ENCODE measurements at regions not wholly inside any gene's neighbourhood (a gene's known extent, or its start where the extent isn't known, plus 50 kb on each side); places are given as distances from the start of the nearest gene placed in this dataset.

GRCh38 chr13:33535061-33535460 is 249.5 kb upstream of the STARD13 start:
- TF ChIP-seq CTCF (IDR thresholded peaks at IDR 0.05; ENCODE audit: low read depth, low read length), result no peak
- TF ChIP-seq EZH2phosphoT487 (IDR thresholded peaks at IDR 0.05; ENCODE audit: low read depth), result no peak
- peak overlapping the region; percentile 38 for H3K4me2 ChIP-seq (ENCODE audit: low read length)
- 0 out of 2 replicates have a peak overlapping the region, but pooled peaks have one; percentile 10 for H2AFZ ChIP-seq (ENCODE audit: low read depth, low read length)
- H3K27me3 ChIP-seq (ENCODE audit: low read depth, low read length), result no peaks in the 10 kb centered on the region
- H3K9ac ChIP-seq (ENCODE audit: low read length), result no peak overlapping the region
- no peaks in the 10 kb centered on the region for H3K36me3 ChIP-seq (replicated peaks; ENCODE audit: low read depth, low read length)
- H3K27ac ChIP-seq (ENCODE audit: low read length), result no peak overlapping the region
- no peak overlapping the region for H3K4me3 ChIP-seq (ENCODE audit: low read length)
- no peaks in the 10 kb centered on the region for H4K20me1 ChIP-seq (ENCODE audit: insufficient read depth, low read length)
- H3K4me1 ChIP-seq (ENCODE audit: low read length), result peaks cover 17% of the 10 kb centered on the region
- H3K79me2 ChIP-seq (ENCODE audit: low read length), result no peaks in the 10 kb centered on the region
- no peaks in the 10 kb centered on the region for H3K9me3 ChIP-seq (ENCODE audit: insufficient read depth, low read length)

GRCh38 chr13:33536601-33537000 is 251.0 kb upstream of the STARD13 start:
- TF ChIP-seq EZH2phosphoT487 (IDR thresholded peaks at IDR 0.05; ENCODE audit: low read depth), result no peak
- TF ChIP-seq CTCF (IDR thresholded peaks at IDR 0.05; ENCODE audit: low read depth, low read length), result no peak
- no peaks in the 10 kb centered on the region for H3K36me3 ChIP-seq (replicated peaks; ENCODE audit: low read depth, low read length)
- H3K9me3 ChIP-seq (ENCODE audit: insufficient read depth, low read length), result no peaks in the 10 kb centered on the region
- H3K4me3 ChIP-seq (ENCODE audit: low read length), result no peak overlapping the region
- H3K27me3 ChIP-seq (ENCODE audit: low read depth, low read length), result no peaks in the 10 kb centered on the region
- H3K27ac ChIP-seq (ENCODE audit: low read length), result no peak overlapping the region
- H2AFZ ChIP-seq (ENCODE audit: low read depth, low read length), result no peak overlapping the region
- H4K20me1 ChIP-seq (ENCODE audit: insufficient read depth, low read length), result no peaks in the 10 kb centered on the region
- H3K79me2 ChIP-seq (ENCODE audit: low read length), result no peaks in the 10 kb centered on the region
- H3K4me2 ChIP-seq (ENCODE audit: low read length), result no peak overlapping the region
- no peak overlapping the region for H3K9ac ChIP-seq (ENCODE audit: low read length)
- H3K4me1 ChIP-seq (ENCODE audit: low read length), result peaks cover 21% of the 10 kb centered on the region

- Histone ChIP-seq H3K36me3 (replicated peaks; ENCODE audit: low read depth, low read length) (no peaks in the 10 kb centered on the region), H3K4me1 (ENCODE audit: low read length) (peaks cover 24% of the 10 kb centered on the region), H3K27me3 (ENCODE audit: low read depth, low read length) (no peaks in the 10 kb centered on the region), H2AFZ (ENCODE audit: low read depth, low read length) (no peak overlapping the region), H4K20me1 (ENCODE audit: insufficient read depth, low read length) (no peaks in the 10 kb centered on the region), H3K4me3 (ENCODE audit: low read length) (no peak overlapping the region), H3K9ac (ENCODE audit: low read length) (no peak overlapping the region), H3K79me2 (ENCODE audit: low read length) (no peaks in the 10 kb centered on the region), H3K4me2 (ENCODE audit: low read length) (no peak overlapping the region), H3K9me3 (ENCODE audit: insufficient read depth, low read length) (no peaks in the 10 kb centered on the region), H3K27ac (ENCODE audit: low read length) (no peak overlapping the region)
- TF ChIP-seq EZH2phosphoT487 (IDR thresholded peaks at IDR 0.05; ENCODE audit: low read depth), result no peak
- no peak for TF ChIP-seq CTCF (IDR thresholded peaks at IDR 0.05; ENCODE audit: low read depth, low read length)
Observed at GRCh38 chr13:33537026-33537425, 251.5 kb upstream of the STARD13 start.

GRCh38 chr13:33537676-33538075 is 252.1 kb upstream of the STARD13 start:
- Histone ChIP-seq H3K36me3 (replicated peaks; ENCODE audit: low read depth, low read length) (no peaks in the 10 kb centered on the region), H3K27me3 (ENCODE audit: low read depth, low read length) (no peaks in the 10 kb centered on the region), H2AFZ (ENCODE audit: low read depth, low read length) (0 out of 2 replicates have a peak overlapping the region, but pooled peaks have one; percentile 73), H3K9me3 (ENCODE audit: insufficient read depth, low read length) (no peaks in the 10 kb centered on the region), H3K9ac (ENCODE audit: low read length) (no peak overlapping the region), H3K27ac (ENCODE audit: low read length) (no peak overlapping the region), H3K79me2 (ENCODE audit: low read length) (no peaks in the 10 kb centered on the region), H4K20me1 (ENCODE audit: insufficient read depth, low read length) (no peaks in the 10 kb centered on the region), H3K4me3 (ENCODE audit: low read length) (no peak overlapping the region), H3K4me2 (ENCODE audit: low read length) (no peak overlapping the region), H3K4me1 (ENCODE audit: low read length) (peaks cover 24% of the 10 kb centered on the region)
- TF ChIP-seq EZH2phosphoT487 (IDR thresholded peaks at IDR 0.05; ENCODE audit: low read depth) (no peak), CTCF (IDR thresholded peaks at IDR 0.05; ENCODE audit: low read depth, low read length) (no peak)
